Mucosa of rectum (tissue), 2 donors: ENCODE measurements at regions not wholly inside any gene's neighbourhood (a gene's known extent, or its start where the extent isn't known, plus 50 kb on each side); places are given as distances from the start of the nearest gene placed in this dataset.
A peak's percentile ranks its signal among the peaks of the same experiment; 100 is the strongest.

Experiments
- H3K27ac ChIP-seq, 2 donors: one replicate each; pipeline ENCODE4 v1.7.0; 2013; ENCODE audit warnings: inconsistent platforms in 2 of 2, low read depth in 2 of 2, low read length in 2 of 2
- H3K27me3 ChIP-seq, 2 donors: one replicate each; pipeline ENCODE4 v1.7.0; 2013; ENCODE audit warnings: low read length in 2 of 2; ENCODE audit not compliant: control insufficient read depth in 2 of 2, insufficient read depth in 2 of 2
- H3K36me3 ChIP-seq, 2 donors: one replicate each; pipeline ENCODE4 v1.7.0; 2013; ENCODE audit warnings: low read length in 2 of 2; ENCODE audit not compliant: control insufficient read depth in 2 of 2, insufficient read depth in 2 of 2
- H3K4me1 ChIP-seq, 2 donors: one replicate each; pipeline ENCODE4 v1.7.0; 2013; ENCODE audit warnings: low read length in 2 of 2, mild to moderate bottlenecking in 1 of 2; ENCODE audit not compliant: control insufficient read depth in 2 of 2, insufficient read depth in 2 of 2
- H3K4me3 ChIP-seq, 2 donors: one replicate each; pipeline ENCODE4 v1.7.0; 2013; ENCODE audit warnings: low read length in 2 of 2
- H3K9ac ChIP-seq, 2 donors: one replicate each; pipeline ENCODE4 v1.7.0; 2013; ENCODE audit warnings: low read length in 2 of 2, low read depth in 1 of 2, mild to moderate bottlenecking in 1 of 2
- H3K9me3 ChIP-seq, 2 donors: one replicate each; pipeline ENCODE4 v1.7.0; 2013; ENCODE audit warnings: low read length in 2 of 2; ENCODE audit not compliant: control insufficient read depth in 2 of 2
- donor health status: healthy.
- donor health status: Normal muscosa, but diverticular disease.

GRCh38 chr3:40617084-40617483, 92.3 kb downstream of the ZNF621 start:
- Histone ChIP-seq H3K4me3 (no peak overlapping the region), H3K4me1 (no peaks in the 10 kb centered on the region), H3K27ac (no peak overlapping the region), H3K27me3 (peaks cover 0 to 2% of the 10 kb centered on the region in 2 donors), H3K36me3 (no peaks in the 10 kb centered on the region), H3K9me3 (no peaks in the 10 kb centered on the region), H3K9ac (no peak overlapping the region)

- Histone ChIP-seq H3K27ac (no peak overlapping the region), H3K4me1 (no peaks in the 10 kb centered on the region), H3K27me3 (peaks cover 0 to 2% of the 10 kb centered on the region in 2 donors), H3K36me3 (no peaks in the 10 kb centered on the region), H3K9ac (no peak overlapping the region), H3K9me3 (no peaks in the 10 kb centered on the region), H3K4me3 (no peak overlapping the region)
Measured at GRCh38 chr3:40618158-40618557, 93.4 kb downstream of the ZNF621 start.

- Histone ChIP-seq H3K4me3 (no peak overlapping the region), H3K9ac (no peak overlapping the region), H3K27me3 (peaks cover 0 to 2% of the 10 kb centered on the region in 2 donors), H3K4me1 (no peaks in the 10 kb centered on the region), H3K36me3 (no peaks in the 10 kb centered on the region), H3K27ac (no peak overlapping the region), H3K9me3 (peaks cover 2 to 3% of the 10 kb centered on the region in 2 donors)
Measured at GRCh38 chr3:40620151-40620550, 95.4 kb downstream of the ZNF621 start.

GRCh38 chr3:40621252-40621651, 96.5 kb downstream of the ZNF621 start:
- H3K9ac ChIP-seq = no peak overlapping the region
- H3K4me1 ChIP-seq = no peaks in the 10 kb centered on the region
- H3K27me3 ChIP-seq = no peaks in the 10 kb centered on the region
- no peaks in the 10 kb centered on the region for H3K36me3 ChIP-seq
- H3K4me3 ChIP-seq = no peak overlapping the region
- no peak overlapping the region for H3K27ac ChIP-seq
- peaks cover 2 to 3% of the 10 kb centered on the region in 2 donors for H3K9me3 ChIP-seq

GRCh38 chr3:40623567-40623966, 98.8 kb downstream of the ZNF621 start:
- peaks cover 2 to 3% of the 10 kb centered on the region in 2 donors for H3K9me3 ChIP-seq

GRCh38 chr3:40624189-40624769, 99.5 kb downstream of the ZNF621 start:
- peaks cover 2 to 3% of the 10 kb centered on the region in 2 donors for H3K9me3 ChIP-seq
- H3K27ac ChIP-seq = peak overlapping the region in 1 of 2 donors; percentile 34
- H3K4me1 ChIP-seq = no peaks in the 10 kb centered on the region
- H3K9ac ChIP-seq = no peak overlapping the region
- H3K4me3 ChIP-seq = peak overlapping the region in 1 of 2 donors; percentile 17
- H3K36me3 ChIP-seq = no peaks in the 10 kb centered on the region
- H3K27me3 ChIP-seq = no peaks in the 10 kb centered on the region

More at GRCh38 chr3:40623567-40623966, 98.8 kb downstream of the ZNF621 start:
- H3K4me3 ChIP-seq = no peak overlapping the region
- no peak overlapping the region for H3K9ac ChIP-seq
- no peaks in the 10 kb centered on the region for H3K27me3 ChIP-seq
- no peaks in the 10 kb centered on the region for H3K4me1 ChIP-seq
- H3K27ac ChIP-seq = peak overlapping the region; percentile 7 to 13
- H3K36me3 ChIP-seq = no peaks in the 10 kb centered on the region

GRCh38 chr3:40627095-40627494, 102.3 kb downstream of the ZNF621 start:
- no peaks in the 10 kb centered on the region for H3K36me3 ChIP-seq
- H3K27ac ChIP-seq = no peak overlapping the region
- H3K27me3 ChIP-seq = no peaks in the 10 kb centered on the region
- peaks cover 0 to 10% of the 10 kb centered on the region in 2 donors for H3K4me1 ChIP-seq
- no peak overlapping the region for H3K4me3 ChIP-seq
- H3K9ac ChIP-seq = no peak overlapping the region
- H3K9me3 ChIP-seq = peaks cover 2 to 3% of the 10 kb centered on the region in 2 donors

- Histone ChIP-seq H3K27ac (no peak overlapping the region), H3K4me1 (peaks cover 0 to 10% of the 10 kb centered on the region in 2 donors), H3K27me3 (no peaks in the 10 kb centered on the region), H3K9ac (no peak overlapping the region), H3K36me3 (no peaks in the 10 kb centered on the region), H3K9me3 (peaks cover 2% of the 10 kb centered on the region in 2 donors), H3K4me3 (no peak overlapping the region)
Measured at GRCh38 chr3:40628984-40629383, 104.2 kb downstream of the ZNF621 start.

- Histone ChIP-seq H3K4me3 (no peak overlapping the region), H3K4me1 (peaks cover 0 to 10% of the 10 kb centered on the region in 2 donors), H3K9ac (no peak overlapping the region), H3K36me3 (no peaks in the 10 kb centered on the region), H3K27me3 (no peaks in the 10 kb centered on the region), H3K27ac (no peak overlapping the region), H3K9me3 (no peaks in the 10 kb centered on the region)
Measured at GRCh38 chr3:40631341-40631995, 106.7 kb downstream of the ZNF621 start.

GRCh38 chr3:40637906-40638305, 113.1 kb downstream of the ZNF621 start:
- no peaks in the 10 kb centered on the region for H3K36me3 ChIP-seq
- no peak overlapping the region for H3K4me3 ChIP-seq
- H3K9ac ChIP-seq = no peak overlapping the region
- no peaks in the 10 kb centered on the region for H3K27me3 ChIP-seq
- no peaks in the 10 kb centered on the region for H3K9me3 ChIP-seq
- no peak overlapping the region for H3K27ac ChIP-seq
- no peaks in the 10 kb centered on the region for H3K4me1 ChIP-seq
